SK-N-MC (cell line): ENCODE measurements at regions not wholly inside any gene's neighbourhood (a gene's known extent, or its start where the extent isn't known, plus 50 kb on each side); places are given as distances from the start of the nearest gene placed in this dataset.

ENCODE experiments used
- DNase-seq: peaks from one replicate; pipeline ENCODE4 v3.0.0-alpha.2; 2011; ENCODE audit warnings: low read depth, low spot score
- H3K27ac ChIP-seq: fragments of 200-600 bp; sonication (generic); 2 replicates; pipeline ENCODE4 v1.5.1; 2016; ENCODE audit warnings: mixed run types
- H3K36me3 ChIP-seq: fragments of 200-600 bp; sonication (generic); 2 replicates; pipeline ENCODE4 v1.6.1; 2017; ENCODE audit warnings: antibody characterized with exemption, low read length, mixed read lengths; ENCODE audit not compliant: insufficient read depth
- H3K4me3 ChIP-seq: fragments of 200-600 bp; sonication (generic); 2 replicates; pipeline ENCODE4 v1.5.1; 2016
- H3K9ac ChIP-seq: fragments of 200-600 bp; sonication (generic); 2 replicates; pipeline ENCODE4 v1.8.0; 2017; ENCODE audit warnings: mixed run types, mixed read lengths; ENCODE audit not compliant: insufficient read length
- H3K9me3 ChIP-seq: fragments of 200-600 bp; sonication (generic); 2 replicates; pipeline ENCODE4 v1.6.1; 2017; ENCODE audit warnings: low read depth, mild to moderate bottlenecking, antibody characterized with exemption, low read length, moderate library complexity, mixed read lengths
- EZH2 ChIP-seq: fragments of 200-600 bp; sonication (generic); IDR thresholded peaks from one replicate; pipeline ENCODE4 v1.6.1; 2017; ENCODE audit warnings: antibody characterized with exemption
- FOXP2 ChIP-seq: optimal IDR thresholded peaks from 2 replicates; pipeline ENCODE3; 2011; ENCODE audit warnings: mild to moderate bottlenecking, moderate library complexity; ENCODE audit not compliant: insufficient read depth; ENCODE audit errors: extremely low read length, control extremely low read depth
- POLR2AphosphoS5 ChIP-seq: IDR thresholded peaks from 2 replicates; pipeline ENCODE4 v1.6.1; 2012; ENCODE audit warnings: mild to moderate bottlenecking, low read depth, low read length, borderline replicate concordance

- no peak for DNase-seq
- Histone ChIP-seq H3K4me3 (no peak overlapping the region), H3K9ac (no peak overlapping the region), H3K9me3 (no peaks in the 10 kb centered on the region), H3K27ac (no peak overlapping the region), H3K36me3 (0 out of 2 replicates have a peak, but pooled peaks cover 5% of the 10 kb centered on the region)
- no peak for TF ChIP-seq POLR2AphosphoS5
Observed at GRCh38 chr15:96267463-96267862, 63.0 kb upstream of the NR2F2 start.

GRCh38 chr15:96268442-96269204, 61.9 kb upstream of the NR2F2 start:
- peak; percentile 68 for DNase-seq
- Histone ChIP-seq H3K4me3 (peak overlapping the region; percentile 58), H3K27ac (peak overlapping the region; percentile 38; the same call in 1 of the 2 replicates), H3K9me3 (no peaks in the 10 kb centered on the region), H3K36me3 (0 out of 2 replicates have a peak, but pooled peaks cover 5% of the 10 kb centered on the region), H3K9ac (no peak overlapping the region)
- TF ChIP-seq FOXP2 (peak; percentile 67), EZH2 (no peak)

GRCh38 chr15:96270581-96271172, 59.8 kb upstream of the NR2F2 start:
- Histone ChIP-seq H3K9ac (no peak overlapping the region), H3K9me3 (no peaks in the 10 kb centered on the region), H3K4me3 (no peak overlapping the region), H3K36me3 (0 out of 2 replicates have a peak, but pooled peaks cover 5% of the 10 kb centered on the region), H3K27ac (no peak overlapping the region)
- no peak for TF ChIP-seq POLR2AphosphoS5
- no peak for TF ChIP-seq FOXP2
- no peak for TF ChIP-seq EZH2
- no peak for DNase-seq

GRCh38 chr15:96272427-96272826, 58.1 kb upstream of the NR2F2 start:
- no peak overlapping the region for H3K9ac ChIP-seq
- H3K9me3 ChIP-seq, result no peaks in the 10 kb centered on the region
- no peak for DNase-seq
- no peak overlapping the region for H3K27ac ChIP-seq
- H3K36me3 ChIP-seq, result 0 out of 2 replicates have a peak, but pooled peaks cover 5% of the 10 kb centered on the region
- TF ChIP-seq FOXP2, result no peak
- no peak for TF ChIP-seq POLR2AphosphoS5
- TF ChIP-seq EZH2, result no peak
- H3K4me3 ChIP-seq, result no peak overlapping the region

DNA sequence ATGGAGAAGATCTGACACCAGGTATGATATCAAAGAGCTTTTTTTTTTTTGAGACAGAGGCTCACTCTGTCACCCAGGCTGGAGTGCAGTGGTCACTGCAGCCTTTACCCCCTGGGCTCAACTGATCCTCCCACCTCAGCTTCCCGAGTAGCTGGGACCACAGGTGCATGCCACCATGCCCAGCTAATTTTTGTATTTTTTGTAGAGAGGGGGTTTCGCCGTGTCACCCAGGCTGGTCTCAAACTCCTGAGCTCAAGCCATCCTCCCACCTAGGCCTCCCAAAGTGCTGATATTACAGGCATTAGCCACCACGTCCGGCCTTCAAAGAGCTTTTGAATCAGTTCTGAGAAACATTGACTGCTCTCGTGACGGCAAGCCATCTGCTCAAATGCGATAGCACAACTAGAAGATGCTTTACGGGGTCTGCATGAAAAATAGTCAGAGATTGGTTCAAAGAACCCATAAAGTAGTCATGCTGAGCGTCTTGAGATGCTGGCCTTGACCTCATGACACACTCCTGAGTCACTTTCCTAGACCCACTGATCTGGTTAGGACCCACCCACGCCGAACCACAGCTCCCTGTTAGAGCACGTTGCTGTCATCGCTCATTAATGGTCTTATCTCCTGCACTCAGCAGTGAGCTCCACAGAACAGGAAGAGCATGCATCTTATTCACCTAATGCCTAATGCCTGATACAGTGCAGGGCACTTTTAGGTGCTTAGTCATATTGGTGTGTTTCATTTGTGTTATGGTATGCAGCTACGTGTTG, 57.0 kb upstream of the NR2F2 start:
- H3K4me3 ChIP-seq, result no peak overlapping the region
- DNase-seq, result no peak
- H3K27ac ChIP-seq, result no peak overlapping the region
- no peaks in the 10 kb centered on the region for H3K9me3 ChIP-seq
- no peaks in the 10 kb centered on the region for H3K36me3 ChIP-seq
- H3K9ac ChIP-seq, result no peak overlapping the region
- TF ChIP-seq EZH2, result no peak
- no peak for TF ChIP-seq POLR2AphosphoS5
- TF ChIP-seq FOXP2, result no peak

- H3K9ac ChIP-seq, result no peak overlapping the region
- no peak overlapping the region for H3K4me3 ChIP-seq
- no peak overlapping the region for H3K27ac ChIP-seq
- no peaks in the 10 kb centered on the region for H3K9me3 ChIP-seq
- DNase-seq, result no peak
- H3K36me3 ChIP-seq, result no peaks in the 10 kb centered on the region
- TF ChIP-seq POLR2AphosphoS5, result no peak
Observed at GRCh38 chr15:96274087-96274440, 56.4 kb upstream of the NR2F2 start.

DNA sequence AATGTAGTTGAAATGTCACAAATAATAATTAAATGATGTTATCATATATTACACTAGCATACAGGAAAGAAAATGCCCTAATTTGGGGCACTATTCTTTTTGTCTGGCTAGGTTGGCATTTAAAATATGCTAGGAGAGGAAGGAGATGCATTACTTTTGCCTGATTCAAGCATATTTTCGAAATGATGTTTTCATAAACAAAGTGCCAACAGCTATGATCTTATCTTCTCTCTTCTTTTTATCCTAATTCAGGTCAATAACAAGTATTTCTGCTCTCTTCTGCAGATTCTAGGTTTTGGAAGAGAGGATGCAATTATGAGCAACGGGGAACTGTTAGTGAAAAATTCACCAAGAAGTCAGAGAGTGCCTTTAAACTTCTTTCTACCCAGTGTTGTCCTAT, 55.8 kb upstream of the NR2F2 start:
- Histone ChIP-seq H3K4me3 (no peak overlapping the region), H3K27ac (peak overlapping the region; percentile 16; the same call in 1 of the 2 replicates), H3K9me3 (no peaks in the 10 kb centered on the region), H3K9ac (no peak overlapping the region), H3K36me3 (no peaks in the 10 kb centered on the region)
- DNase-seq, result no peak
- TF ChIP-seq EZH2, result no peak
- TF ChIP-seq FOXP2, result no peak
- TF ChIP-seq POLR2AphosphoS5, result no peak

- TF ChIP-seq POLR2AphosphoS5 (peak; percentile 49; the same call in 1 of the 2 replicates), FOXP2 (peak; percentile 15), EZH2 (no peak)
- no peak overlapping the region for H3K9ac ChIP-seq
- peak; percentile 84 for DNase-seq
- H3K9me3 ChIP-seq, result no peaks in the 10 kb centered on the region
- peak overlapping the region; percentile 95 for H3K27ac ChIP-seq
- no peaks in the 10 kb centered on the region for H3K36me3 ChIP-seq
- H3K4me3 ChIP-seq, result peak overlapping the region; percentile 72
Observed at GRCh38 chr15:96276438-96277210, 53.9 kb upstream of the NR2F2 start.
